PC-3 (cell line): ENCODE measurements at regions not wholly inside any gene's neighbourhood (a gene's known extent, or its start where the extent isn't known, plus 50 kb on each side); places are given as distances from the start of the nearest gene placed in this dataset.

Experiments used
- ATAC-seq: fragments of 200-7000 bp; cut with Tn5 transposase; 2 replicates; pipeline ENCODE4 v1.9.1; 2020; ENCODE audit warnings: mild to moderate bottlenecking, moderate library complexity
- BruUV-seq: library from RNA; stranded (reverse); fragments of 400-500 nt; replicated peaks from 2 replicates; lab custom pipeline; 2021; lab: Mats Ljungman, UMichigan
- CTCF ChIA-PET: fragments of 300-600 bp; sonication (Branson Sonifier 250); formaldehyde crosslinking; loops from one replicate; lab custom pipeline; 2022; ENCODE audit warnings: antibody characterized with exemption; lab: Charles Lee
- POLR2A ChIA-PET: fragments of 300-600 bp; sonication (Branson Sonifier 250); formaldehyde crosslinking; loops from one replicate; lab custom pipeline; 2022; ENCODE audit warnings: antibody characterized with exemption; ENCODE audit not compliant: unreplicated experiment; lab: Charles Lee
- DNase-seq: peaks from one replicate; pipeline ENCODE4 v3.0.0-alpha.2; 2015
- H2AFZ ChIP-seq: fragments of 300-600 bp; sonication (generic); 2 replicates; pipeline ENCODE4 v1.6.0; 2016; ENCODE audit warnings: antibody characterized with exemption, low read length
- H3F3A ChIP-seq: fragments of 300-600 bp; sonication (generic); one replicate; pipeline ENCODE4 v1.6.0; 2017; ENCODE audit warnings: antibody characterized with exemption, low read length, control low read depth, mild to moderate bottlenecking; ENCODE audit not compliant: unreplicated experiment
- H3K27ac ChIP-seq: fragments of 300-600 bp; sonication (generic); 2 replicates; pipeline ENCODE4 v1.5.1; 2016; ENCODE audit warnings: mild to moderate bottlenecking, low read length
- H3K27me3 ChIP-seq: fragments of 300-600 bp; sonication (generic); 2 replicates; pipeline ENCODE4 v1.6.1; 2016; ENCODE audit warnings: low read length, mixed read lengths
- H3K36me3 ChIP-seq: fragments of 300-600 bp; sonication (generic); 2 replicates; pipeline ENCODE4 v1.6.1; 2016; ENCODE audit warnings: low read depth, mixed run types, low read length, mixed read lengths
- H3K4me1 ChIP-seq: fragments of 300-600 bp; sonication (generic); 2 replicates; pipeline ENCODE4 v1.5.1; 2016; ENCODE audit warnings: low read length; ENCODE audit not compliant: insufficient read depth
- H3K4me2 ChIP-seq: fragments of 300-600 bp; sonication (generic); 2 replicates; pipeline ENCODE4 v1.6.0; 2016; ENCODE audit warnings: low read length
- H3K4me3 ChIP-seq: fragments of 300-600 bp; sonication (generic); 2 replicates; pipeline ENCODE4 v1.5.1; 2016; ENCODE audit warnings: mild to moderate bottlenecking, low read length, mixed read lengths
- H3K79me2 ChIP-seq: fragments of 300-600 bp; sonication (generic); 2 replicates; pipeline ENCODE4 v1.6.1; 2017; ENCODE audit warnings: low read length, mixed read lengths
- H3K9ac ChIP-seq: fragments of 300-600 bp; sonication (generic); 2 replicates; pipeline ENCODE4 v1.6.0; 2016; ENCODE audit warnings: mild to moderate bottlenecking, low read length
- H3K9me2 ChIP-seq: fragments of 300-600 bp; sonication (generic); replicated peaks from 2 replicates; pipeline ENCODE4 v1.6.1; 2016; ENCODE audit warnings: mixed run types, low read length, mixed read lengths
- H3K9me3 ChIP-seq: fragments of 300-600 bp; sonication (generic); 2 replicates; pipeline ENCODE4 v1.6.1; 2016; ENCODE audit warnings: low read length, mixed read lengths
- H4K20me1 ChIP-seq: fragments of 300-600 bp; sonication (generic); 2 replicates; pipeline ENCODE4 v1.6.1; 2016; ENCODE audit warnings: low read length, mixed read lengths
- CTCF ChIP-seq: fragments of 300-600 bp; sonication (generic); conservative IDR thresholded peaks from 2 replicates; pipeline ENCODE4 v1.5.1; 2017; ENCODE audit warnings: antibody characterized with exemption, low read depth, mild to moderate bottlenecking, low read length
- EZH2 ChIP-seq: fragments of 300-600 bp; sonication (generic); IDR thresholded peaks from one replicate; pipeline ENCODE4 v1.6.1; 2017; ENCODE audit warnings: antibody characterized with exemption, mild to moderate bottlenecking, low read length; ENCODE audit not compliant: unreplicated experiment
- EZH2phosphoT487 ChIP-seq: fragments of 300-600 bp; sonication (generic); IDR thresholded peaks from 2 replicates; pipeline ENCODE4 v1.6.1; 2018; ENCODE audit warnings: mild to moderate bottlenecking, antibody characterized with exemption, low read length, borderline replicate concordance
- intact Hi-C: fragments of 100-400 bp; cut with micrococcal nuclease; formaldehyde crosslinking; loops from 2 replicates; pipeline ENCODE4 v1.9.0; 2023

GRCh38 chr6:158876886-158877285, 57.7 kb upstream of the EZR start:
- DNase-seq (no peak), ATAC-seq (no peak)
- H3K79me2 ChIP-seq = no peaks in the 10 kb centered on the region
- H3K9me3 ChIP-seq = no peaks in the 10 kb centered on the region
- no peak overlapping the region for H2AFZ ChIP-seq
- ChIA-PET POLR2A (interaction anchor here (0.6 kb wide), 1 partner anchor 44 kb away, joined by 3 read pairs; no protein-coding TSS in a partner anchor), CTCF (no interaction called here)
- H3K4me3 ChIP-seq = no peak overlapping the region
- no peak overlapping the region for H3K27ac ChIP-seq
- TF ChIP-seq EZH2phosphoT487 = no peak
- no peak for TF ChIP-seq CTCF
- no peak for TF ChIP-seq EZH2
- H3K9me2 ChIP-seq = no peaks in the 10 kb centered on the region
- no peaks in the 10 kb centered on the region for H3K36me3 ChIP-seq
- H3K4me1 ChIP-seq = no peaks in the 10 kb centered on the region
- H3F3A ChIP-seq = no peaks in the 10 kb centered on the region
- intact Hi-C loops = no loop called here
- H4K20me1 ChIP-seq = no peaks in the 10 kb centered on the region
- H3K4me2 ChIP-seq = no peak overlapping the region
- no TSS peak for BruUV-seq
- no peak overlapping the region for H3K9ac ChIP-seq
- no peaks in the 10 kb centered on the region for H3K27me3 ChIP-seq

GRCh38 chr6:158870649-158870957, 51.4 kb upstream of the EZR start:
- Histone ChIP-seq H4K20me1 (no peaks in the 10 kb centered on the region), H3K9me3 (no peaks in the 10 kb centered on the region), H3K4me1 (peaks cover 19% of the 10 kb centered on the region), H3K4me3 (no peak overlapping the region), H3K4me2 (peak overlapping the region; percentile 67), H3K27ac (peak overlapping the region; percentile 93), H3K79me2 (no peaks in the 10 kb centered on the region), H3K36me3 (no peaks in the 10 kb centered on the region), H3K27me3 (no peaks in the 10 kb centered on the region), H3F3A (no peaks in the 10 kb centered on the region), H3K9me2 (no peaks in the 10 kb centered on the region), H3K9ac (peak overlapping the region; percentile 73), H2AFZ (no peak overlapping the region)
- ChIA-PET POLR2A (interaction anchor here (0.6 kb wide), 1 partner anchor 59 kb away, joined by 3 read pairs; no protein-coding TSS in a partner anchor), CTCF (no interaction called here)
- TF ChIP-seq EZH2 = no peak
- no peak for TF ChIP-seq CTCF
- TF ChIP-seq EZH2phosphoT487 = no peak
- intact Hi-C loops = no loop called here
- BruUV-seq = no TSS peak
- DNase-seq = no peak
- no peak for ATAC-seq

GRCh38 chr6:158869826-158870648, 50.9 kb upstream of the EZR start:
- DNase-seq (peak; percentile 97), ATAC-seq (peak; percentile 92)
- Histone ChIP-seq H3K4me2 (peak overlapping the region; percentile 67), H3K4me3 (peak overlapping the region; percentile 26; the same call in 1 of the 2 replicates), H3K9me2 (no peaks in the 10 kb centered on the region), H3K4me1 (peaks cover 19% of the 10 kb centered on the region), H3F3A (no peaks in the 10 kb centered on the region), H3K27ac (peak overlapping the region; percentile 93), H3K79me2 (no peaks in the 10 kb centered on the region), H3K9ac (peak overlapping the region; percentile 73), H4K20me1 (no peaks in the 10 kb centered on the region), H3K27me3 (no peaks in the 10 kb centered on the region), H2AFZ (peak overlapping the region; percentile 34; the same call in 1 of the 2 replicates), H3K9me3 (no peaks in the 10 kb centered on the region), H3K36me3 (no peaks in the 10 kb centered on the region)
- TF ChIP-seq CTCF (0 out of 2 replicates have a peak, but pooled peaks have one; percentile 14), EZH2 (no peak)
- TSS peak; percentile 92 for BruUV-seq
- POLR2A ChIA-PET = interaction anchor here (0.5 to 1.8 kb wide), 9 partner anchors 16 to 118 kb away, joined by 3 to 17 read pairs (median 3); partner anchors contain the start of gene EZR
- intact Hi-C loops = loop anchor here (1.0 to 5.0 kb wide), 3 partner anchors 17 to 102 kb away; no protein-coding TSS in a partner anchor
- CTCF ChIA-PET = interaction anchor here (0.6 kb wide), 2 partner anchors 16 to 61 kb away, joined by 3 to 8 read pairs; no protein-coding TSS in a partner anchor
